ENCODE measurements at regions not wholly inside any gene's neighbourhood (a gene's known extent, or its start where the extent isn't known, plus 50 kb on each side); places are given as distances from the start of the nearest gene placed in this dataset.

GRCh38 chr3:135567223-135567622, 398.3 kb upstream of the PPP2R3A start:
- no peaks in the 10 kb centered on the region for H3K9me3 ChIP-seq (ENCODE audit: low read length)
- H3K4me2 ChIP-seq (ENCODE audit: low read length), result no peak overlapping the region
- no peak overlapping the region for H2AFZ ChIP-seq (ENCODE audit: low read depth, low read length)
- no peaks in the 10 kb centered on the region for H3F3A ChIP-seq (ENCODE audit: insufficient read depth, low read length, poor library complexity, severe bottlenecking)
- H3K79me2 ChIP-seq (replicated peaks; ENCODE audit: insufficient read depth, low read length), result no peaks in the 10 kb centered on the region
- no peaks in the 10 kb centered on the region for H3K9me2 ChIP-seq (ENCODE audit: insufficient read depth, low read length)
- H3K9ac ChIP-seq (ENCODE audit: low read length), result no peak overlapping the region
- no peaks in the 10 kb centered on the region for H4K20me1 ChIP-seq (ENCODE audit: insufficient read depth)
- no peaks in the 10 kb centered on the region for H3K27me3 ChIP-seq (ENCODE audit: insufficient read depth, low read depth, low read length)
- no peak overlapping the region for H3K4me3 ChIP-seq (ENCODE audit: low read length)
- no peaks in the 10 kb centered on the region for H3K36me3 ChIP-seq (ENCODE audit: insufficient read depth, low read length)
- no peak for TF ChIP-seq RAD21 (conservative IDR thresholded peaks at IDR 0.05)
- TF ChIP-seq MXI1 (conservative IDR thresholded peaks at IDR 0.05; ENCODE audit: poor library complexity, severe bottlenecking), result no peak
- no peak for TF ChIP-seq CTCF (IDR thresholded peaks at IDR 0.05; ENCODE audit: poor library complexity, severe bottlenecking)
- no peak for TF ChIP-seq TAF1 (IDR thresholded peaks at IDR 0.05; ENCODE audit: low read depth)
- no peak for TF ChIP-seq EZH2 (IDR thresholded peaks at IDR 0.05; ENCODE audit: borderline replicate concordance, insufficient read depth, low read length, poor library complexity, severe bottlenecking)
- no peak for TF ChIP-seq REST (IDR thresholded peaks at IDR 0.05; ENCODE audit: borderline replicate concordance)
- TF ChIP-seq EP300 (conservative IDR thresholded peaks at IDR 0.05; ENCODE audit: poor library complexity, severe bottlenecking), result no peak
- no peak overlapping the region for H3K27ac ChIP-seq (ENCODE audit: low read length)

- Histone ChIP-seq H3K79me2 (replicated peaks; ENCODE audit: insufficient read depth, low read length) (no peaks in the 10 kb centered on the region), H3K9ac (ENCODE audit: low read length) (no peak overlapping the region), H3K36me3 (ENCODE audit: insufficient read depth, low read length) (no peaks in the 10 kb centered on the region), H2AFZ (ENCODE audit: low read depth, low read length) (no peak overlapping the region), H3K4me2 (ENCODE audit: low read length) (no peak overlapping the region), H3K27me3 (ENCODE audit: insufficient read depth, low read depth, low read length) (no peaks in the 10 kb centered on the region), H4K20me1 (ENCODE audit: insufficient read depth) (no peaks in the 10 kb centered on the region), H3F3A (ENCODE audit: insufficient read depth, low read length, poor library complexity, severe bottlenecking) (no peaks in the 10 kb centered on the region), H3K4me3 (ENCODE audit: low read length) (no peak overlapping the region), H3K9me2 (ENCODE audit: insufficient read depth, low read length) (no peaks in the 10 kb centered on the region), H3K27ac (ENCODE audit: low read length) (no peak overlapping the region), H3K9me3 (ENCODE audit: low read length) (no peaks in the 10 kb centered on the region)
- TF ChIP-seq EZH2 (IDR thresholded peaks at IDR 0.05; ENCODE audit: borderline replicate concordance, insufficient read depth, low read length, poor library complexity, severe bottlenecking), result no peak
- TF ChIP-seq SMC3 (conservative IDR thresholded peaks at IDR 0.05; ENCODE audit: poor library complexity), result no peak
- TF ChIP-seq EP300 (conservative IDR thresholded peaks at IDR 0.05; ENCODE audit: poor library complexity, severe bottlenecking), result no peak
- TF ChIP-seq POLR2AphosphoS5 (IDR thresholded peaks at IDR 0.05), result no peak
- TF ChIP-seq TAF1 (IDR thresholded peaks at IDR 0.05; ENCODE audit: low read depth), result no peak
- no peak for TF ChIP-seq REST (IDR thresholded peaks at IDR 0.05; ENCODE audit: borderline replicate concordance)
- TF ChIP-seq MXI1 (conservative IDR thresholded peaks at IDR 0.05; ENCODE audit: poor library complexity, severe bottlenecking), result no peak
- TF ChIP-seq RAD21 (conservative IDR thresholded peaks at IDR 0.05), result no peak
- TF ChIP-seq CTCF (IDR thresholded peaks at IDR 0.05; ENCODE audit: poor library complexity, severe bottlenecking), result no peak
Observed at GRCh38 chr3:135576751-135577150, 388.8 kb upstream of the PPP2R3A start.

Measured in neural cell (in vitro differentiated cells).